ENCODE measurements at regions not wholly inside any gene's neighbourhood (a gene's known extent, or its start where the extent isn't known, plus 50 kb on each side); places are given as distances from the start of the nearest gene placed in this dataset.

- peak overlapping the region; percentile 78 to 88 for H3K27ac ChIP-seq
- DNase-seq (ENCODE audit: low spot score): no peak
- H3K4me3 ChIP-seq: peak overlapping the region; percentile 40
- TF ChIP-seq CTCF (IDR thresholded peaks at IDR 0.05): no peak
Observed at GRCh38 chr10:63700631-63701156, 179.5 kb downstream of the REEP3 start.

- DNase-seq (ENCODE audit: low spot score): no peak
- no peak overlapping the region for H3K4me3 ChIP-seq
- H3K27ac ChIP-seq: no peak overlapping the region
- no peak for TF ChIP-seq CTCF (IDR thresholded peaks at IDR 0.05)
Observed at GRCh38 chr10:63702092-63702491, 180.9 kb downstream of the REEP3 start.

DNA sequence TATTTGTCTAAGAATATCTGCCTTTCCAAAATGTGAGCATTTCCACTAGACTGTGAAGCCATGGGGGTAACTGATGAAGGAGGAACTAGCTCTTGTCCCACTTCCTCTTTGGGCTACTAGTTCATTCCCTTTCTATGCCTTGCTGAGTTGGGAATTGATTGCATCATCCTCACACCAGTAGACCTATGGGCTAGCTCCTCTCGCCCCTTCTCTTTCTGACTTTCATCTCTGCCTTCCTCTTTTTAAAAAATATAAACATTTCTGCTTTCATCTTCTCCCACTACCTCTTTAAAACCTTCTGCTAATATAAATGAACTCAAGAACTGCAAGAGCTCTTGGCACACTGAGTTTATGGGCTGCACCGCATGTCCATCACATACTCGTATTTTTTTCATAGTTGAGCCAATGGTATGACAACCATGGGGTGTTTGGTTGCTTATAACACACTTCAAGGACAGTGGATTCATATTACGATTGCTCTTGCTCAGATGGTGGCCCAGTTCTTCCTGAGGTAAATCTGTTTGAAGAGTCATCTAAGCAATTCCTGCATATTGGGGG lies 182.0 kb downstream of the REEP3 start:
- no peak for DNase-seq (ENCODE audit: low spot score)
- Histone ChIP-seq H3K27ac (no peak overlapping the region), H3K4me3 (no peak overlapping the region)
- TF ChIP-seq CTCF (IDR thresholded peaks at IDR 0.05): no peak

DNA sequence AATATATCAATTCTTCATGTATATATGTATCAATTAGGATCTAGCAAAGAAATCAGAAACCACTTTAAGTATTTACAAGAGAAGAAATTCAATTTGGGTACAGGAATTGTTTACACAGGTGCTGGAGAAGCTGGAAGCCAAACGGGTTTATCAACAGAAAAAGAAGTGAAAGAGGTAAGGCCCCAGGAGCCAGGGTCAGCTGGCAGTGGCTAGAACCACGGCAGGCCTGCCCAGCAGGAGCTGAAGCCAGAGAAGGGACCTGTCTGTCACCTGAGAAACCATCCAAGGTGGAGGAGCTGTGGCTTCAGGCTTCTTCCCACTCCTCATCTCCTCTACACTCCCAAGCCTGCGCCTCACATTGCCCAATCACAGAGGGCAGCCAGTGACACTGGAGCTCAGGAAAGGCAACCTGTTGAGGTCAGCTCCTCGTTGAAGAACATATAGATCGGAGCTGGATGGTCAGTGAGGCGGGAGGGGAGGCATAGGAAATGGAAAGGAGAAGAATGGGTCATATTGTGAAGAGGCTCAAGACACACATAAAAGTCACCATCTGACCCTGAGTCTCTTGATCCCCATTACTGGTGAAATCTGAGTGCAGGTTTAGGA lies 182.6 kb downstream of the REEP3 start:
- no peak overlapping the region for H3K27ac ChIP-seq

DNA sequence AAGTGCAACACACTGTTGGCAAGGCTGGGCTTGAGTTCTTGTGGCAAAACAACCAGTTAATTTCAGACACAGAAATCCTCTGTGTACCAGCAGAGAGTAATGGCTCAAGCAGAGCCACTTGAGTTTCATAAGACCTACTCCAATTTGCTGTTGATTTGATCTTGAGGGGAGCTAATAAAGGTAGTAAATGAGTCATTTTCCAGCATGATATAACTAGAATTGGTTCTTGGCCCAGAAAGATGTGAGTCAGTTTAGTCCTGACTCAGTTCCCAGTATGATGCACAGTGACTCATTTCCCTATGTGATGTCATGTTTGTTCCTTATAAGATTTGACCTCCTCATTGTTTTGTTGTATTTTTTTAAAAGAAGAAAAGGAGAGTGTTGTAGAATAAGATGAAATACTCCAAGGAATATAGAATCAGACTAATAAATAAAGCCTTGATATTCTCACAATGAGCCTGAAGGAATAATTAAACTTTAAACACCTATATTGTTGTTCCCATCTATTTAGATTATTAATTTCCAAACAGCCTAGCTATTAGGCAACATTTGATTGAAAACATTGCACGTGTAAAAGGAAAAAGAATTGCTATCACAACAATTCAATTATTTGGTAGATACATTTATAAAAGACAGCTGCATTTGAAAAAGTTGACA lies 186.2 kb downstream of the REEP3 start:
- Histone ChIP-seq H3K27ac (peak overlapping the region; percentile 67 to 71), H3K4me3 (no peak overlapping the region)
- DNase-seq (ENCODE audit: low spot score): no peak
- no peak for TF ChIP-seq CTCF (IDR thresholded peaks at IDR 0.05)

More for the DNA sequence above, 182.6 kb downstream of the REEP3 start:
- TF ChIP-seq CTCF (IDR thresholded peaks at IDR 0.05): no peak
- H3K4me3 ChIP-seq: no peak overlapping the region
- DNase-seq (ENCODE audit: low spot score): no peak

DNA sequence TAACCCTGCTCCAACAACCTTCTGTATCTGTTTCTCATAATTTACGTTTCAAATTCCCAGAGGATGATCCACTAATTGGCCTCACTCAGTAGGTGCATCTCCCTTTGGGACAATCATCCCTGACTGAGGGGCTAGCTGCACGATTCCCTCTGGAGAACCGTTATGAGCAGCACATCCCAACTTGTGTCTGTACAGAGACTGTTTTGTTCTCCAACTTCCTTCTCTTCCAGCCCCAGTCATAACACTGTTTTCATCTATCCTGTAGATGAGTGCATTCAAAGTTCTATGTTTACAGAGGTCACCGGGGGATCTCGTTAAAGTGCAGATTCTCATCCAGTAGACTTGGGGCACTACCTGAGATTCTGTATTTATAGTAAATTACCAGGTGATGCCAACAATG lies 187.2 kb downstream of the REEP3 start:
- no peak overlapping the region for H3K4me3 ChIP-seq
- no peak for DNase-seq (ENCODE audit: low spot score)
- H3K27ac ChIP-seq: peak overlapping the region in 1 of 2 donors; percentile 43
- TF ChIP-seq CTCF (IDR thresholded peaks at IDR 0.05): no peak

Measured in coronary artery (tissue), 2 donors.